IPS-NIHi7 (cell line): ENCODE measurements at regions not wholly inside any gene's neighbourhood (a gene's known extent, or its start where the extent isn't known, plus 50 kb on each side); places are given as distances from the start of the nearest gene placed in this dataset.
A peak's percentile ranks its signal among the peaks of the same experiment; 100 is the strongest.

Source experiments
- DNase-seq: peaks from one replicate; pipeline ENCODE4 v3.0.0; 2012; ENCODE audit warnings: mixed read lengths; ENCODE audit errors: extremely low spot score

GRCh38 chr18:76572518-76573247 lies 77.6 kb upstream of the ZNF516 start:
- peak; percentile 29 for DNase-seq

- peak; percentile 50 for DNase-seq
Observed at GRCh38 chr18:76571689-76572088, 76.6 kb upstream of the ZNF516 start.

GRCh38 chr18:76570856-76571255 lies 75.8 kb upstream of the ZNF516 start:
- DNase-seq, result no peak

- DNase-seq, result peak; percentile 14
Observed at GRCh38 chr18:76569644-76570419, 74.8 kb upstream of the ZNF516 start.

GRCh38 chr18:76568731-76569130 lies 73.7 kb upstream of the ZNF516 start:
- no peak for DNase-seq

GRCh38 chr18:76567835-76568445 lies 72.9 kb upstream of the ZNF516 start:
- DNase-seq, result no peak

GRCh38 chr18:76566987-76567386 lies 71.9 kb upstream of the ZNF516 start:
- no peak for DNase-seq

GRCh38 chr18:76565238-76566173 lies 70.5 kb upstream of the ZNF516 start:
- DNase-seq, result peak; percentile 87

GRCh38 chr18:76564655-76565237 lies 69.7 kb upstream of the ZNF516 start:
- peak; percentile 9 for DNase-seq

- no peak for DNase-seq
Observed at GRCh38 chr18:76564117-76564516, 69.1 kb upstream of the ZNF516 start.

GRCh38 chr18:76562286-76563122 lies 67.5 kb upstream of the ZNF516 start:
- DNase-seq, result no peak

- DNase-seq, result no peak
Observed at GRCh38 chr18:76558881-76559667, 64.0 kb upstream of the ZNF516 start.

GRCh38 chr18:76557026-76557575 lies 62.1 kb upstream of the ZNF516 start:
- DNase-seq, result no peak

- DNase-seq, result no peak
Observed at GRCh38 chr18:76554547-76555222, 59.6 kb upstream of the ZNF516 start.

GRCh38 chr18:76553715-76554546 lies 58.9 kb upstream of the ZNF516 start:
- no peak for DNase-seq

GRCh38 chr18:76548541-76548940 lies 53.5 kb upstream of the ZNF516 start:
- DNase-seq, result no peak

- no peak for DNase-seq
Observed at GRCh38 chr18:76547296-76547695, 52.3 kb upstream of the ZNF516 start.

- no peak for DNase-seq
Observed at GRCh38 chr18:76546436-76546835, 51.4 kb upstream of the ZNF516 start.
